ENCODE measurements at regions not wholly inside any gene's neighbourhood (a gene's known extent, or its start where the extent isn't known, plus 50 kb on each side); places are given as distances from the start of the nearest gene placed in this dataset.

GRCh38 chr20:51980277-51980676 is 178.0 kb upstream of the SALL4 start:
- Histone ChIP-seq H3K9me2 (ENCODE audit: insufficient read depth, low read length) (no peaks in the 10 kb centered on the region), H3K9me3 (ENCODE audit: low read length) (peaks cover 5% of the 10 kb centered on the region), H3K36me3 (ENCODE audit: insufficient read depth, low read length) (no peaks in the 10 kb centered on the region), H3F3A (ENCODE audit: insufficient read depth, low read length, poor library complexity, severe bottlenecking) (no peaks in the 10 kb centered on the region), H4K20me1 (ENCODE audit: insufficient read depth) (no peaks in the 10 kb centered on the region), H3K9ac (ENCODE audit: low read length) (no peak overlapping the region), H3K4me2 (ENCODE audit: low read length) (no peak overlapping the region), H3K27ac (ENCODE audit: low read length) (no peak overlapping the region), H2AFZ (ENCODE audit: low read depth, low read length) (no peak overlapping the region), H3K27me3 (ENCODE audit: insufficient read depth, low read depth, low read length) (no peaks in the 10 kb centered on the region), H3K4me3 (ENCODE audit: low read length) (no peak overlapping the region), H3K79me2 (replicated peaks; ENCODE audit: insufficient read depth, low read length) (no peaks in the 10 kb centered on the region)
- TF ChIP-seq CTCF (IDR thresholded peaks at IDR 0.05; ENCODE audit: poor library complexity, severe bottlenecking): no peak
- no peak for TF ChIP-seq EP300 (conservative IDR thresholded peaks at IDR 0.05; ENCODE audit: poor library complexity, severe bottlenecking)
- no peak for TF ChIP-seq REST (IDR thresholded peaks at IDR 0.05; ENCODE audit: borderline replicate concordance)
- TF ChIP-seq TAF1 (IDR thresholded peaks at IDR 0.05; ENCODE audit: low read depth): no peak
- no peak for TF ChIP-seq MXI1 (conservative IDR thresholded peaks at IDR 0.05; ENCODE audit: poor library complexity, severe bottlenecking)
- no peak for TF ChIP-seq SMC3 (conservative IDR thresholded peaks at IDR 0.05; ENCODE audit: poor library complexity)
- no peak for TF ChIP-seq RAD21 (conservative IDR thresholded peaks at IDR 0.05)

- Histone ChIP-seq H3K27me3 (ENCODE audit: insufficient read depth, low read depth, low read length) (no peaks in the 10 kb centered on the region), H3K79me2 (replicated peaks; ENCODE audit: insufficient read depth, low read length) (no peaks in the 10 kb centered on the region), H3K9me2 (ENCODE audit: insufficient read depth, low read length) (no peaks in the 10 kb centered on the region), H3K27ac (ENCODE audit: low read length) (no peak overlapping the region), H2AFZ (ENCODE audit: low read depth, low read length) (no peak overlapping the region), H4K20me1 (ENCODE audit: insufficient read depth) (no peaks in the 10 kb centered on the region), H3K36me3 (ENCODE audit: insufficient read depth, low read length) (no peaks in the 10 kb centered on the region), H3K9ac (ENCODE audit: low read length) (no peak overlapping the region), H3K9me3 (ENCODE audit: low read length) (peaks cover 5% of the 10 kb centered on the region), H3K4me3 (ENCODE audit: low read length) (no peak overlapping the region), H3F3A (ENCODE audit: insufficient read depth, low read length, poor library complexity, severe bottlenecking) (no peaks in the 10 kb centered on the region), H3K4me2 (ENCODE audit: low read length) (no peak overlapping the region)
- TF ChIP-seq MXI1 (conservative IDR thresholded peaks at IDR 0.05; ENCODE audit: poor library complexity, severe bottlenecking) (no peak), EZH2 (IDR thresholded peaks at IDR 0.05; ENCODE audit: borderline replicate concordance, insufficient read depth, low read length, poor library complexity, severe bottlenecking) (no peak), RAD21 (conservative IDR thresholded peaks at IDR 0.05) (no peak), EP300 (conservative IDR thresholded peaks at IDR 0.05; ENCODE audit: poor library complexity, severe bottlenecking) (no peak), POLR2AphosphoS5 (IDR thresholded peaks at IDR 0.05) (no peak), CTCF (IDR thresholded peaks at IDR 0.05; ENCODE audit: poor library complexity, severe bottlenecking) (no peak), TAF1 (IDR thresholded peaks at IDR 0.05; ENCODE audit: low read depth) (no peak), REST (IDR thresholded peaks at IDR 0.05; ENCODE audit: borderline replicate concordance) (no peak)
Observed at GRCh38 chr20:51979226-51979625, 176.9 kb upstream of the SALL4 start.

Data from neural cell (in vitro differentiated cells).